ENCODE measurements at regions not wholly inside any gene's neighbourhood (a gene's known extent, or its start where the extent isn't known, plus 50 kb on each side); places are given as distances from the start of the nearest gene placed in this dataset.
"Not testable (repeated sequence)": the region's sequence is repeated elsewhere in the genome, so short reads cannot be mapped to it uniquely, and the experiment has no call there.

GRCh38 chr16:16924613-16925012 lies 545.7 kb downstream of the NPIPA7 start:
- H3K9me3 Mint-ChIP-seq, result no peaks in the 10 kb centered on the region

GRCh38 chr16:16925432-16925831 lies 545.3 kb downstream of the XYLT1 start:
- CTCF ChIA-PET, result no interaction called here
- H3K4me1 Mint-ChIP-seq (ENCODE audit: low read depth), result no peaks in the 10 kb centered on the region
- no peak overlapping the region for H3K27ac Mint-ChIP-seq
- H3K36me3 Mint-ChIP-seq (ENCODE audit: low read depth), result no peaks in the 10 kb centered on the region
- intact Hi-C loops (cut with micrococcal nuclease), result no loop called here
- no peak overlapping the region for H3K4me3 Mint-ChIP-seq
- no peaks in the 10 kb centered on the region for H3K9me3 Mint-ChIP-seq
- no peaks in the 10 kb centered on the region for H3K27me3 Mint-ChIP-seq (ENCODE audit: low read depth)
- no peak for DNase-seq

More at GRCh38 chr16:16924613-16925012, 545.7 kb downstream of the NPIPA7 start:
- CTCF ChIA-PET, result no interaction called here
- Mint-ChIP-seq H3K4me1 (ENCODE audit: low read depth) (no peaks in the 10 kb centered on the region), H3K36me3 (ENCODE audit: low read depth) (no peaks in the 10 kb centered on the region), H3K4me3 (no peak overlapping the region), H3K27me3 (ENCODE audit: low read depth) (no peaks in the 10 kb centered on the region), H3K27ac (no peak overlapping the region)
- intact Hi-C loops (cut with micrococcal nuclease), result no loop called here
- DNase-seq, result no peak

- Mint-ChIP-seq H3K36me3 (ENCODE audit: low read depth) (no peaks in the 10 kb centered on the region), H3K27ac (no peak overlapping the region), H3K9me3 (no peaks in the 10 kb centered on the region), H3K4me1 (ENCODE audit: low read depth) (no peaks in the 10 kb centered on the region), H3K27me3 (ENCODE audit: low read depth) (no peaks in the 10 kb centered on the region), H3K4me3 (no peak overlapping the region)
- no peak for DNase-seq
- intact Hi-C loops (cut with micrococcal nuclease), result no loop called here
- CTCF ChIA-PET, result no interaction called here
These were observed 542.1 kb downstream of the XYLT1 start for GRCh38 chr16:16928532-16929109.

- no peaks in the 10 kb centered on the region for H3K4me1 Mint-ChIP-seq (ENCODE audit: low read depth)
- H3K4me3 Mint-ChIP-seq, result no peak overlapping the region
- CTCF ChIA-PET, result no interaction called here
- no peak overlapping the region for H3K27ac Mint-ChIP-seq
- no peaks in the 10 kb centered on the region for H3K27me3 Mint-ChIP-seq (ENCODE audit: low read depth)
- intact Hi-C loops (cut with micrococcal nuclease), result no loop called here
- H3K9me3 Mint-ChIP-seq, result no peaks in the 10 kb centered on the region
- H3K36me3 Mint-ChIP-seq (ENCODE audit: low read depth), result no peaks in the 10 kb centered on the region
- DNase-seq, result no peak
These were observed 540.3 kb downstream of the XYLT1 start for GRCh38 chr16:16930309-16931000.

- H3K4me1 Mint-ChIP-seq (ENCODE audit: low read depth), result no peaks in the 10 kb centered on the region
- H3K27ac Mint-ChIP-seq, result no peak overlapping the region
- no peak overlapping the region for H3K4me3 Mint-ChIP-seq
- no peaks in the 10 kb centered on the region for H3K36me3 Mint-ChIP-seq (ENCODE audit: low read depth)
- CTCF ChIA-PET, result no interaction called here
- no peak for DNase-seq
- H3K27me3 Mint-ChIP-seq (ENCODE audit: low read depth), result no peaks in the 10 kb centered on the region
- intact Hi-C loops (cut with micrococcal nuclease), result no loop called here
- no peaks in the 10 kb centered on the region for H3K9me3 Mint-ChIP-seq
These were observed 536.9 kb downstream of the XYLT1 start for GRCh38 chr16:16933861-16934260.

- no peak overlapping the region for H3K27ac Mint-ChIP-seq
- CTCF ChIA-PET, result no interaction called here
These were observed 536.1 kb downstream of the XYLT1 start for GRCh38 chr16:16934660-16935059.

GRCh38 chr16:16935909-16936308 lies 534.9 kb downstream of the XYLT1 start:
- intact Hi-C loops (cut with micrococcal nuclease); H3K4me1 Mint-ChIP-seq (ENCODE audit: low read depth); H3K9me3 Mint-ChIP-seq; H3K4me3 Mint-ChIP-seq; CTCF ChIA-PET; H3K36me3 Mint-ChIP-seq (ENCODE audit: low read depth); DNase-seq; H3K27me3 Mint-ChIP-seq (ENCODE audit: low read depth); H3K27ac Mint-ChIP-seq: not testable (repeated sequence)

More at GRCh38 chr16:16934660-16935059, 536.1 kb downstream of the XYLT1 start:
- Mint-ChIP-seq H3K36me3 (ENCODE audit: low read depth) (no peaks in the 10 kb centered on the region), H3K27me3 (ENCODE audit: low read depth) (no peaks in the 10 kb centered on the region), H3K9me3 (no peaks in the 10 kb centered on the region), H3K4me1 (ENCODE audit: low read depth) (no peaks in the 10 kb centered on the region), H3K4me3 (no peak overlapping the region)
- DNase-seq, result no peak
- intact Hi-C loops (cut with micrococcal nuclease), result no loop called here

GRCh38 chr16:16937576-16937975 lies 533.2 kb downstream of the XYLT1 start:
- H3K36me3 Mint-ChIP-seq (ENCODE audit: low read depth), result no peaks in the 10 kb centered on the region
- intact Hi-C loops (cut with micrococcal nuclease), result no loop called here
- H3K27ac Mint-ChIP-seq, result no peak overlapping the region
- no peaks in the 10 kb centered on the region for H3K9me3 Mint-ChIP-seq
- DNase-seq, result no peak
- no peaks in the 10 kb centered on the region for H3K27me3 Mint-ChIP-seq (ENCODE audit: low read depth)
- H3K4me1 Mint-ChIP-seq (ENCODE audit: low read depth), result no peaks in the 10 kb centered on the region
- CTCF ChIA-PET, result no interaction called here
- H3K4me3 Mint-ChIP-seq, result no peak overlapping the region

GRCh38 chr16:16938009-16938408 lies 532.8 kb downstream of the XYLT1 start:
- H3K27ac Mint-ChIP-seq, result no peak overlapping the region
- DNase-seq, result no peak
- no peaks in the 10 kb centered on the region for H3K27me3 Mint-ChIP-seq (ENCODE audit: low read depth)
- H3K9me3 Mint-ChIP-seq, result no peaks in the 10 kb centered on the region
- H3K36me3 Mint-ChIP-seq (ENCODE audit: low read depth), result no peaks in the 10 kb centered on the region
- CTCF ChIA-PET, result no interaction called here
- intact Hi-C loops (cut with micrococcal nuclease), result no loop called here
- H3K4me3 Mint-ChIP-seq, result no peak overlapping the region
- no peaks in the 10 kb centered on the region for H3K4me1 Mint-ChIP-seq (ENCODE audit: low read depth)

- H3K4me1 Mint-ChIP-seq (ENCODE audit: low read depth), result no peaks in the 10 kb centered on the region
- no peaks in the 10 kb centered on the region for H3K27me3 Mint-ChIP-seq (ENCODE audit: low read depth)
- no peak overlapping the region for H3K27ac Mint-ChIP-seq
- H3K36me3 Mint-ChIP-seq (ENCODE audit: low read depth), result no peaks in the 10 kb centered on the region
- intact Hi-C loops (cut with micrococcal nuclease), result no loop called here
- no peak overlapping the region for H3K4me3 Mint-ChIP-seq
- H3K9me3 Mint-ChIP-seq, result no peaks in the 10 kb centered on the region
- CTCF ChIA-PET, result no interaction called here
- no peak for DNase-seq
These were observed 531.8 kb downstream of the XYLT1 start for GRCh38 chr16:16938980-16939379.

- CTCF ChIA-PET, result no interaction called here
- DNase-seq, result no peak
- no peak overlapping the region for H3K4me3 Mint-ChIP-seq
These were observed 530.4 kb downstream of the XYLT1 start for GRCh38 chr16:16940351-16940750.

GRCh38 chr16:16942849-16943248 lies 527.9 kb downstream of the XYLT1 start:
- H3K27ac Mint-ChIP-seq; H3K27me3 Mint-ChIP-seq (ENCODE audit: low read depth); H3K36me3 Mint-ChIP-seq (ENCODE audit: low read depth); H3K4me1 Mint-ChIP-seq (ENCODE audit: low read depth); DNase-seq; H3K4me3 Mint-ChIP-seq; intact Hi-C loops (cut with micrococcal nuclease); H3K9me3 Mint-ChIP-seq: not testable (repeated sequence)
- CTCF ChIA-PET, result interaction anchor here (0.7 kb wide), 1 partner anchor 473 kb away, joined by 4 read pairs; no protein-coding TSS in a partner anchor

More at GRCh38 chr16:16940351-16940750, 530.4 kb downstream of the XYLT1 start:
- H3K27me3 Mint-ChIP-seq (ENCODE audit: low read depth), result no peaks in the 10 kb centered on the region
- H3K27ac Mint-ChIP-seq, result no peak overlapping the region
- H3K36me3 Mint-ChIP-seq (ENCODE audit: low read depth), result no peaks in the 10 kb centered on the region
- H3K9me3 Mint-ChIP-seq, result no peaks in the 10 kb centered on the region
- H3K4me1 Mint-ChIP-seq (ENCODE audit: low read depth), result no peaks in the 10 kb centered on the region
- intact Hi-C loops (cut with micrococcal nuclease), result no loop called here

- H3K9me3 Mint-ChIP-seq, result peaks cover 7% of the 10 kb centered on the region
- no peak overlapping the region for H3K4me3 Mint-ChIP-seq
- CTCF ChIA-PET, result no interaction called here
- no peak overlapping the region for H3K27ac Mint-ChIP-seq
- no peak for DNase-seq
- intact Hi-C loops (cut with micrococcal nuclease), result no loop called here
- H3K4me1 Mint-ChIP-seq (ENCODE audit: low read depth), result no peaks in the 10 kb centered on the region
- H3K36me3 Mint-ChIP-seq (ENCODE audit: low read depth), result peaks cover 1% of the 10 kb centered on the region
- H3K27me3 Mint-ChIP-seq (ENCODE audit: low read depth), result peaks cover 6% of the 10 kb centered on the region
These were observed 525.6 kb downstream of the XYLT1 start for GRCh38 chr16:16945207-16945606.
